Hematopoietic multipotent progenitor cell treated with erythropoietin and hydrocortisone succinate and interleukin-3 and kit ligand, for 4 days (in vitro differentiated cells): ENCODE measurements at regions not wholly inside any gene's neighbourhood (a gene's known extent, or its start where the extent isn't known, plus 50 kb on each side); places are given as distances from the start of the nearest gene placed in this dataset.

Experiments used
- DNase-seq: peaks from one replicate; pipeline ENCODE4 v3.0.0-alpha.2; 2015

- DNase-seq, result no peak
These were observed 53.3 kb upstream of the NXPH1 start for GRCh38 chr7:8380130-8380529.

DNA sequence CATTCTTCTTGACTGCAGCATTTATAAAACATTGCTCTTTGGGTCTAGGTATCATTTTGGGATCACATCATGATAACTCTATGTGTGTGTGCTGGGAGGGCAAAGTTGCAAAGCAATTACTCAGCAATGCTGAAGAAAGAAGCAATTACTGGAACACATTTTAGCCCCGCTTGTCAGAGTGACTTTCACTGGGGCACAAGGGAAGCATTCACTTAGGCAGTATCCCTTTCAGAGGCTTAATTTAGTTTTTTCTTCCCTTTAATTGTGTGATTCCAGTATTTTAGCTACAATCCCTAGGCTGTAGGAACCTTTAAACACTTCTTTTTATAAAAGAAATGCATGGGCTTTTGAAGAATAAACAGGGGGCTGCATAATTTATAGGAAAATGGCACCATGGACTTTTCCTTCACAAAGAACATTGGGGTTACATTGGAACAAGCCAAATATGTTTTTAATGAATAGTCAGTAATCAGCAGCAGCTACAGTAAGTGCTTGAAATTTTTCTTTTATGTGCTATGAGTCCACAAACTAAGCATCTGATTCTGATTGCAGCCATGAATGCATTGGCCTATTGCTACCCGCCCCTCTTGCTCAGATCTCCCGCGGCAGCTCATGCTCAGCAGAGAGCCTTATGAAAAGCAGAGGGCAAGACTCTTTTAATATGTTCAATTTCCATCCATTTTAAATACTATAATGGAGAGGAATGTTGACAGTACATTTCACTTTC is 51.2 kb upstream of the NXPH1 start:
- no peak for DNase-seq
